H9 (cell line): ENCODE measurements at regions not wholly inside any gene's neighbourhood (a gene's known extent, or its start where the extent isn't known, plus 50 kb on each side); places are given as distances from the start of the nearest gene placed in this dataset.

Experiments
- DNase-seq: peaks from one replicate; pipeline ENCODE4 v3.0.0-alpha.2; 2017
- H2AFZ ChIP-seq: one replicate; pipeline ENCODE4 v1.6.1; 2013; ENCODE audit warnings: mild to moderate bottlenecking, low read length, control low read depth, moderate library complexity
- H2AK5ac ChIP-seq: 2 replicates; pipeline ENCODE4 v1.6.1; 2013; ENCODE audit warnings: low read length, control low read depth, mixed read lengths; ENCODE audit not compliant: insufficient read length
- H2BK120ac ChIP-seq: one replicate; pipeline ENCODE4 v1.6.1; 2013; ENCODE audit warnings: low read depth, mild to moderate bottlenecking, low read length, control low read depth, inconsistent platforms; ENCODE audit not compliant: poor library complexity, severe bottlenecking
- H2BK12ac ChIP-seq: 2 replicates; pipeline ENCODE4 v1.6.1; 2013; ENCODE audit warnings: low read length, control low read depth, mixed read lengths, low read depth; ENCODE audit not compliant: insufficient read length
- H2BK15ac ChIP-seq: 2 replicates; pipeline ENCODE4 v1.6.1; 2013; ENCODE audit warnings: low read depth, low read length, control low read depth
- H2BK20ac ChIP-seq: one replicate; pipeline ENCODE4 v1.6.1; 2013; ENCODE audit warnings: low read depth, mild to moderate bottlenecking, low read length, control low read depth, inconsistent platforms; ENCODE audit not compliant: poor library complexity, severe bottlenecking
- H2BK5ac ChIP-seq: 2 replicates; pipeline ENCODE4 v1.6.1; 2013; ENCODE audit warnings: low read length, control low read depth, mixed read lengths; ENCODE audit not compliant: insufficient read length
- H3K14ac ChIP-seq: 2 replicates; pipeline ENCODE4 v1.6.1; 2013; ENCODE audit warnings: low read length, control low read depth; ENCODE audit not compliant: insufficient read depth
- H3K18ac ChIP-seq: 2 replicates; pipeline ENCODE4 v1.6.1; 2013; ENCODE audit warnings: low read depth, mild to moderate bottlenecking, mixed read lengths, low read length, control low read depth; ENCODE audit not compliant: insufficient read length
- H3K23ac ChIP-seq: 2 replicates; pipeline ENCODE4 v1.6.1; 2013; ENCODE audit warnings: low read length, control low read depth, mixed read lengths, low read depth; ENCODE audit not compliant: insufficient read length
- H3K23me2 ChIP-seq: 2 replicates; pipeline ENCODE4 v1.6.1; 2013; ENCODE audit warnings: low read depth, mild to moderate bottlenecking, mixed read lengths, low read length, control low read depth; ENCODE audit not compliant: insufficient read length, poor library complexity, severe bottlenecking
- H3K27ac ChIP-seq: 2 replicates; pipeline ENCODE4 v1.5.1; 2013; ENCODE audit warnings: low read length, control low read depth, mixed read lengths, low read depth; ENCODE audit not compliant: insufficient read length
- H3K27me3 ChIP-seq: 2 replicates; pipeline ENCODE4 v1.6.1; 2013; ENCODE audit warnings: low read length, control low read depth, inconsistent platforms; ENCODE audit not compliant: insufficient read depth
- H3K4ac ChIP-seq: 2 replicates; pipeline ENCODE4 v1.6.1; 2013; ENCODE audit warnings: low read depth, mild to moderate bottlenecking, control low read depth, inconsistent platforms, low read length, moderate library complexity
- H3K4me1 ChIP-seq: 2 replicates; pipeline ENCODE4 v1.6.1; 2013; ENCODE audit warnings: low read length, control low read depth, inconsistent platforms; ENCODE audit not compliant: insufficient read depth
- H3K4me2 ChIP-seq: 2 replicates; pipeline ENCODE4 v1.6.1; 2013; ENCODE audit warnings: low read length, control low read depth, mixed read lengths; ENCODE audit not compliant: insufficient read length, insufficient read depth
- H3K56ac ChIP-seq: 2 replicates; pipeline ENCODE4 v1.6.1; 2013; ENCODE audit warnings: low read depth, mild to moderate bottlenecking, mixed read lengths, low read length, control low read depth; ENCODE audit not compliant: insufficient read length
- H3K79me1 ChIP-seq: 2 replicates; pipeline ENCODE4 v1.6.1; 2013; ENCODE audit warnings: low read depth, mild to moderate bottlenecking, moderate library complexity, low read length, control low read depth, inconsistent platforms; ENCODE audit not compliant: insufficient read depth, poor library complexity, severe bottlenecking
- H3K79me2 ChIP-seq: 2 replicates; pipeline ENCODE4 v1.6.1; 2013; ENCODE audit warnings: low read length, control low read depth, inconsistent platforms; ENCODE audit not compliant: insufficient read depth
- H3K9ac ChIP-seq: 2 replicates; pipeline ENCODE4 v1.6.1; 2013; ENCODE audit warnings: low read length, control low read depth, mixed read lengths; ENCODE audit not compliant: insufficient read length; ENCODE audit errors: extremely low read depth
- H3K9me3 ChIP-seq: one replicate; pipeline ENCODE4 v1.6.1; 2013; ENCODE audit warnings: low read depth, low read length, inconsistent platforms; ENCODE audit not compliant: control insufficient read depth
- H3T11ph ChIP-seq: one replicate; pipeline ENCODE4 v1.6.1; 2013; ENCODE audit warnings: mild to moderate bottlenecking, low read length, control low read depth, inconsistent platforms
- H4K20me1 ChIP-seq: one replicate; pipeline ENCODE4 v1.6.1; 2013; ENCODE audit not compliant: control insufficient read depth, insufficient read length, insufficient read depth
- H4K5ac ChIP-seq: 2 replicates; pipeline ENCODE4 v1.6.1; 2013; ENCODE audit warnings: low read depth, mild to moderate bottlenecking, mixed read lengths, low read length, control low read depth; ENCODE audit not compliant: insufficient read length
- H4K8ac ChIP-seq: replicated peaks from 2 replicates; pipeline ENCODE4 v1.6.1; 2013; ENCODE audit warnings: low read length, control low read depth, mixed read lengths, low read depth; ENCODE audit not compliant: insufficient read length
- H4K91ac ChIP-seq: 2 replicates; pipeline ENCODE4 v1.6.1; 2013; ENCODE audit warnings: low read depth, mild to moderate bottlenecking, moderate library complexity, mixed read lengths, low read length, control low read depth; ENCODE audit not compliant: insufficient read length
- H3K27ac Mint-ChIP-seq, 3 experiments: 2 replicates in 2 of 3; 3 replicates in 1 of 3; pipeline ENCODE4 v1.8.0; 2020 to 2021; ENCODE audit warnings: mixed read lengths in 3 of 3, mild to moderate bottlenecking in 1 of 3, moderate library complexity in 1 of 3
- H3K27me3 Mint-ChIP-seq: 2 replicates; pipeline ENCODE4 v1.8.0; 2021; ENCODE audit warnings: low read depth, mild to moderate bottlenecking, moderate library complexity, mixed read lengths
- H3K36me3 Mint-ChIP-seq, 3 experiments: 2 replicates in 2 of 3; 3 replicates in 1 of 3; pipeline ENCODE4 v1.8.0; 2020 to 2021; ENCODE audit warnings: low read depth in 3 of 3, mixed read lengths in 3 of 3; ENCODE audit not compliant: insufficient read depth in 1 of 3
- H3K4me1 Mint-ChIP-seq, 2 experiments: 2 replicates each; pipeline ENCODE4 v1.8.0; 2020; ENCODE audit warnings: mixed read lengths in 2 of 2
- H3K4me3 Mint-ChIP-seq, 2 experiments: 2 replicates in 1 of 2; 3 replicates in 1 of 2; pipeline ENCODE4 v1.8.0; 2020 to 2021; ENCODE audit warnings: mild to moderate bottlenecking in 2 of 2, mixed read lengths in 2 of 2, moderate library complexity in 1 of 2
- H3K9me3 Mint-ChIP-seq, 2 experiments: 2 replicates in 1 of 2; 3 replicates in 1 of 2; pipeline ENCODE4 v1.8.0; 2020; ENCODE audit warnings: mild to moderate bottlenecking in 2 of 2, mixed read lengths in 2 of 2, moderate library complexity in 1 of 2
- WGBS: extraction: QIAGEN DNeasy Blood & Tissue Kit; methylation state at CpG from one replicate; pipeline ENCODE4 v1.1.7; 2013; ENCODE audit warnings: missing lambda C conversion rate, low lambda C conversion rate, mixed read lengths; ENCODE audit not compliant: insufficient read length; ENCODE audit errors: extremely low coverage; 5-methylcytosine and 5-hydroxymethylcytosine counted together
- TF ChIP-seq, protein P1 (sequence below): fragments of 200-600 bp; sonication (generic); conservative IDR thresholded peaks from 3 replicates; pipeline ENCODE4 v1.8.0; 2021; ENCODE audit warnings: antibody characterized with exemption, mild to moderate bottlenecking

DNA sequence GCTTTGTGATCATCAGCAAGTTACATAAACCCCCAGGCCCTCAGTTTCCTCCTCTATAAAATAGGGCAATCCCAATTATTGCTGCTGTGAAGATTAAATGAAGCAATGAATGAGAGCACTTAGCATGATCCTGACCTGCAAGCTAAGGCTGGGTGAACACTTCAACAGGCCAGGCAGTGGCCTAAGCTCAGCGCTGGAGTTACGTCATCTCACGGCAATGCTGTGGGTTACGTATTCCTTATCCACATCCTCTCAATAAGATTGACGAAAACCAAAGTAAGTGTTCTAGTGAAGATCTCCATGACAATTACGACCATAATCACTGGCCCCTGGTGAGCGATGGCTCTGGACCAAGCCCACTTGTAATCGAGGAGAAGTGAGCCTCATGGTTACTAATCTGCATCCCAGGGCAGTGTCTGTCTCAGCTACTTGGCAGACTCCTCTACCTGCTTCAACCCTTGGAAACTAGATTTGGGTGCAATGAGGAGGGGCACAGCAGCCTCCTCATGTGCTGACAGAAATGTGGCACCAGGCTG lies 274.1 kb upstream of the ARID1B start:
- H3K9me3 ChIP-seq, result no peaks in the 10 kb centered on the region
- no peak overlapping the region for H4K8ac ChIP-seq
- H3K4ac ChIP-seq, result no peak overlapping the region
- Mint-ChIP-seq H3K9me3 (peaks cover 0 to 2% of the 10 kb centered on the region in 2 experiments; a peak in 2 of 5 replicates), H3K27ac (0 out of 7 replicates have a peak overlapping the region, but pooled peaks of 1 of the 3 experiments have one; percentile 15), H3K36me3 (no peaks in the 10 kb centered on the region; a peak in 2 of 7 replicates), H3K4me1 (peaks cover 8 to 10% of the 10 kb centered on the region in 2 experiments), H3K27me3 (no peaks in the 10 kb centered on the region; the same call in 1 of the 2 replicates), H3K4me3 (no peak overlapping the region)
- no peak overlapping the region for H2BK12ac ChIP-seq
- TF ChIP-seq, protein P1, sequence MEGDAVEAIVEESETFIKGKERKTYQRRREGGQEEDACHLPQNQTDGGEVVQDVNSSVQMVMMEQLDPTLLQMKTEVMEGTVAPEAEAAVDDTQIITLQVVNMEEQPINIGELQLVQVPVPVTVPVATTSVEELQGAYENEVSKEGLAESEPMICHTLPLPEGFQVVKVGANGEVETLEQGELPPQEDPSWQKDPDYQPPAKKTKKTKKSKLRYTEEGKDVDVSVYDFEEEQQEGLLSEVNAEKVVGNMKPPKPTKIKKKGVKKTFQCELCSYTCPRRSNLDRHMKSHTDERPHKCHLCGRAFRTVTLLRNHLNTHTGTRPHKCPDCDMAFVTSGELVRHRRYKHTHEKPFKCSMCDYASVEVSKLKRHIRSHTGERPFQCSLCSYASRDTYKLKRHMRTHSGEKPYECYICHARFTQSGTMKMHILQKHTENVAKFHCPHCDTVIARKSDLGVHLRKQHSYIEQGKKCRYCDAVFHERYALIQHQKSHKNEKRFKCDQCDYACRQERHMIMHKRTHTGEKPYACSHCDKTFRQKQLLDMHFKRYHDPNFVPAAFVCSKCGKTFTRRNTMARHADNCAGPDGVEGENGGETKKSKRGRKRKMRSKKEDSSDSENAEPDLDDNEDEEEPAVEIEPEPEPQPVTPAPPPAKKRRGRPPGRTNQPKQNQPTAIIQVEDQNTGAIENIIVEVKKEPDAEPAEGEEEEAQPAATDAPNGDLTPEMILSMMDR, result no peak
- no peaks in the 10 kb centered on the region for H3K79me2 ChIP-seq
- H3T11ph ChIP-seq, result no peak overlapping the region
- no peaks in the 10 kb centered on the region for H3K23me2 ChIP-seq
- H3K27ac ChIP-seq, result no peak overlapping the region
- H4K20me1 ChIP-seq, result no peaks in the 10 kb centered on the region
- H3K4me1 ChIP-seq, result no peaks in the 10 kb centered on the region
- no peak overlapping the region for H3K23ac ChIP-seq
- no peak overlapping the region for H2AK5ac ChIP-seq
- H3K79me1 ChIP-seq, result no peaks in the 10 kb centered on the region
- no peak overlapping the region for H2AFZ ChIP-seq
- H3K27me3 ChIP-seq, result no peaks in the 10 kb centered on the region
- no peak overlapping the region for H2BK120ac ChIP-seq
- H3K9ac ChIP-seq, result no peak overlapping the region
- no peak overlapping the region for H2BK5ac ChIP-seq
- no peak overlapping the region for H3K4me2 ChIP-seq
- no peak overlapping the region for H3K18ac ChIP-seq
- no peak overlapping the region for H4K5ac ChIP-seq
- no CpG with 5 or more reads among the region's 8 CpGs for WGBS
- H3K56ac ChIP-seq, result no peak overlapping the region
- DNase-seq, result no peak
- no peak overlapping the region for H2BK15ac ChIP-seq
- H4K91ac ChIP-seq, result no peak overlapping the region
- H2BK20ac ChIP-seq, result no peak overlapping the region
- H3K14ac ChIP-seq, result no peak overlapping the region
